ENCODE measurements at regions not wholly inside any gene's neighbourhood (a gene's known extent, or its start where the extent isn't known, plus 50 kb on each side); places are given as distances from the start of the nearest gene placed in this dataset.

DNA sequence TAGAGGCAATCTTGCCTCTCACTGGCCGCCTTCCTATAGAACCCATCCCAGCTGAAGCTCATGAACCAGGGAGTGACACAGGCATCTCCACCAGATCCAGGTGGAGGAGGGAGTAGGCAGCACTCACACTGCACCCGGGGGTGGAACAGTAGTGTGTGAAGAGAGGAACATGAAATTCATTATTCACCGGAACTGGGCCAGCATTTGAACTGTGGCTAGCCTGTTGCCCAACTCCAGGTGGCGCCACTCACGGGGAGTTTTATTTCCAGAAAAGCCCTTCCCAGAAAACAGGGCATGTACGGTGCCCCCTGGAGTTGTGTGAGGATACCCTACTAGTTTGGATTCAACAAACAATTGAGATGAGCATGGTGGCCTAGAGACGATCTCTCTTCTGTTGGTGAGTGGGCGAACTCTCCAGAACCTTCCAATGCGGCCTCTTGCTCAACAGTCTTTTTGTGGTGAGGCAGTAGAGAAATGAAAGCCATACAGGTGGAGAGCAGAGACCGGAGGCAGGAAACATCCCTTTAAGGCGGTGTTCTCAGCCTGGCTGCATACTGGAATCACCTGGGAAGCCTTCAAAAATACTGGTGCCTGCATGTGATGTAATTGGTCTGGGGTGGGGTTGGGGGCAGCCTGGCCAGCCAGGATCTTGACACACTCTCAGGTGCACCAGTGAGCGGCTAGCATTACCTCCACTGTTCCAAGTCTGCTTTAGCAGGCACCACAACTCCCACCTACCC is 73.5 kb upstream of the NEDD4L start:
- TF ChIP-seq, protein P1, sequence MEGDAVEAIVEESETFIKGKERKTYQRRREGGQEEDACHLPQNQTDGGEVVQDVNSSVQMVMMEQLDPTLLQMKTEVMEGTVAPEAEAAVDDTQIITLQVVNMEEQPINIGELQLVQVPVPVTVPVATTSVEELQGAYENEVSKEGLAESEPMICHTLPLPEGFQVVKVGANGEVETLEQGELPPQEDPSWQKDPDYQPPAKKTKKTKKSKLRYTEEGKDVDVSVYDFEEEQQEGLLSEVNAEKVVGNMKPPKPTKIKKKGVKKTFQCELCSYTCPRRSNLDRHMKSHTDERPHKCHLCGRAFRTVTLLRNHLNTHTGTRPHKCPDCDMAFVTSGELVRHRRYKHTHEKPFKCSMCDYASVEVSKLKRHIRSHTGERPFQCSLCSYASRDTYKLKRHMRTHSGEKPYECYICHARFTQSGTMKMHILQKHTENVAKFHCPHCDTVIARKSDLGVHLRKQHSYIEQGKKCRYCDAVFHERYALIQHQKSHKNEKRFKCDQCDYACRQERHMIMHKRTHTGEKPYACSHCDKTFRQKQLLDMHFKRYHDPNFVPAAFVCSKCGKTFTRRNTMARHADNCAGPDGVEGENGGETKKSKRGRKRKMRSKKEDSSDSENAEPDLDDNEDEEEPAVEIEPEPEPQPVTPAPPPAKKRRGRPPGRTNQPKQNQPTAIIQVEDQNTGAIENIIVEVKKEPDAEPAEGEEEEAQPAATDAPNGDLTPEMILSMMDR (IDR thresholded peaks at IDR 0.05; ENCODE audit: low read length, missing control alignments): peak; percentile 23
- DNase-seq (ENCODE audit: low read depth): no peak
- H3K4me3 ChIP-seq (replicated peaks; ENCODE audit: low read depth, low read length): no peak overlapping the region

DNA sequence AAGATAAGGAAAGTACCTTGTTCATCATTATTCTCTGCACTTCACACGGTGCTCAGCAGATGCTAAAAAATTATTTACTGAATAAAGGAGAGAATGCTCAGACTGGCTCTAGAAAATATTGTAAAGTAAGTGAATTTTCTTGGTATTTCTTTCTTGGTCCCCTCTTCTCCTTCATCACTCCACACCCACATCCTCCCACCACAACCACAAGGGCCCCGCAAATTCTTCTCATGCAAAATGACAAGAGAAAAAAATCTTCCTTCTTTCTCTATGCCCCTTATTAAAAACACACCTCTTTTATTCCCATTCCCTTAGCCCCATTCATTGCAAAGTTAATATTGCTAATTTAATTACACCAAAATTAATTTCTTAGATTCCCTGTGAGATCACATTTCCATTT is 74.2 kb upstream of the NEDD4L start:
- DNase-seq (ENCODE audit: low read depth): no peak
- H3K4me3 ChIP-seq (replicated peaks; ENCODE audit: low read depth, low read length): no peak overlapping the region
- TF ChIP-seq, protein P1 (IDR thresholded peaks at IDR 0.05; ENCODE audit: low read length, missing control alignments): no peak

DNA sequence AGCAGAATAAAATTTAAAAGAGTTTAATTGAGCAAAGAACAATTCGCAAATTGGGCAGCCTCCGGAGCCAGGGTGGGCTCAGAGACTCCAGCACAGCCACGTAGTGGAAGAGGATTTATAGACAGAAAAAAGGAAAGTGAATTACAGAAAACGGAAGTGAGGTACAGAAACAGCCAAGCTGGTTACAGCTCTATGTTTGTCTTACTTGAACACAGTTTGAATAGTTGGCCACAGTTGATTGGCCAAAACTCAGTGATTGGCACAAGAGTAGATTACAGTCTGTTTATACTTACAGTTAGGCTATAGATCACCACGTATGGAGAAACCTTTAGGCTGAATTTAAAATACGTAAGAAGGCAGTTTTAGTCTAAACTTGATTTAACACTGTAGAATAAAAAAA is 78.8 kb upstream of the NEDD4L start:
- no peak overlapping the region for H3K4me3 ChIP-seq (replicated peaks; ENCODE audit: low read depth, low read length)
- TF ChIP-seq, protein P1 (IDR thresholded peaks at IDR 0.05; ENCODE audit: low read length, missing control alignments): no peak
- no peak for DNase-seq (ENCODE audit: low read depth)

DNA sequence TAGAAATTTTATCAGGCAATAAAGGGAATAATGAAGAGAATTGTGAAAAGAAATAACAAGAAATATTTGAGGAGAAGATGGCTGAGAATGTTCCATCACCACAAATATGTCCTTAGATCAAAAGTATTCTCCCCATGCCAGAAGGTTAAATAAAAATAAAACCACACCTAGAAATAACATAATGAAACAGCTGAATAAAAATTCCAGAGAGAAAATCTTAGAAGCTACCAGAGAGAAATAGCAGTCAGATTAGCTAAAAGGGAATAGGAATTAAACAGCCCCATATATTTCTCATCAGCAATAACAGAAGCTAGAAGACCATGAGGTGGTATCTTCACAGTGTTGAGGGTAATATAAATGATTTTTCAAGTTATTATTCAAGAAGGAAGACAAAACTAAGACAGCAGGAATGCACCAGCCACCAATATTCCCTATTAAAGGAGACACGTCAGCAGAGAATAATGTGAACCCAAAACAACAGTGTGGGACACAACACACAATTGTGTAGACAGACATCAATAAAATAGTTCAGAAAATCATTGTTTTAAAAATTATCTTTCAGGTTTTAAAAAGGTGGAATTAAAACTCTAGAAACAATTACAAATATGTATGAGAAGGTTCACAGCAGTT is 82.0 kb upstream of the NEDD4L start:
- DNase-seq (ENCODE audit: low read depth): no peak

DNA sequence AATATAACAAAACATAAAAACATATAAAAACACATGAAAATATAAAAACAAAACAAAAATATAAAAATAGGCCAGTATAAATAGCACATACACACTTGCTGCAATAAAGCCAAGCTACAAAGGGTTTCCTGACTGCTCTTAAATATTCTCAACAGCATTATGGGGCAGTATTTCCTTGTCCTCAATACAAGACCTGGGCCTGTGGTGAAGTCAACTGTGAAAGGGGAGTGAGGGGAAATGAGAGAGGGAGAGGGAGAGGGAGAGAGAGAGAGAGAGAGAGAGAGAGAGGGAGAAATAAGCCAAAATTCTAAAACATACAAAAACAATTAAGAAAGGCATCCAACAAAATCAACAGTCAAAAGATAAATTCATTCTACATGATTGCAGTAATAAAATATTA is 82.6 kb upstream of the NEDD4L start:
- TF ChIP-seq, protein P1 (IDR thresholded peaks at IDR 0.05; ENCODE audit: low read length, missing control alignments): no peak
- DNase-seq (ENCODE audit: low read depth): no peak
- H3K4me3 ChIP-seq (replicated peaks; ENCODE audit: low read depth, low read length): no peak overlapping the region

More for the DNA sequence above, 82.0 kb upstream of the NEDD4L start:
- TF ChIP-seq, protein P1 (IDR thresholded peaks at IDR 0.05; ENCODE audit: low read length, missing control alignments): no peak
- no peak overlapping the region for H3K4me3 ChIP-seq (replicated peaks; ENCODE audit: low read depth, low read length)

DNA sequence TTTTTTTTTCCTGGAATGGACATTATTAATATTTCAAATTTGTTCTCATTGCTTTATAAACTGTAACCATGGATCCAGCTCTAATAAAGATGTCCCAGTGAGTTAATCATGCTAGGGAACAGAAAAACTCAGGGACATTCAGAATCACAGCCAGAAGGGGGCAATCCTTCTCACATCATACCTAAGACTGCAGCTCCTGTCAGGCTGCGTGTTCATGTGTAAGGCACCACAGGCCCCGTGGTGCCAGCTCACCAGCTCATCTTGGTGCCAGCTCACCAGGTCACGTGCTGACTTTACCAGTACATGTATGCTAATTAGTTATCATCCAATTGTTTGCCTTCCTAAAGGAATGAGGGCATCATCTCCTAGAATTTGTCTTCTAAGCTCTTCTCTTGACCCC is 84.7 kb upstream of the NEDD4L start:
- H3K4me3 ChIP-seq (replicated peaks; ENCODE audit: low read depth, low read length): no peak overlapping the region
- TF ChIP-seq, protein P1 (IDR thresholded peaks at IDR 0.05; ENCODE audit: low read length, missing control alignments): peak; percentile 49
- peak; percentile 53 for DNase-seq (ENCODE audit: low read depth)
